ENCODE measurements at regions not wholly inside any gene's neighbourhood (a gene's known extent, or its start where the extent isn't known, plus 50 kb on each side); places are given as distances from the start of the nearest gene placed in this dataset.

DNA sequence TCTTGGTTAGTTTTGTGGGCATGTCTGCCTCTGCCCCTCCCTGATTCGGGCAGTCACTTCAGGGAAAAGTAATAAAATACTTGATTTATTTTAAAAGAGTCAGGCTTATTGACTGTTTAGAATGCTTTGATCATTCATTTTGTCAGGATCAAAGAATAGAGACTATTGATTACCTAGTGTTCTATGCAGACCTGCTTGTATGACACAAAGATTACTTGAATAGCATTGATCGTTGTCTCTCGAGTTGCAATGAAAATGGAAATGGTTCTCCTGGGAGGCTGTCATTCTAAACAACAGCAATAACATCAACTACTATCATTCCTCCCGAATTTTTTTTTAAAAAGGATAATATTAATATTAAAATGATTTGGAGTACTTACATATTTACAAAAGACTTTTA, 133.2 kb upstream of the DMAC1 start:
- no peak for FAIRE-seq
- no peaks in the 10 kb centered on the region for H3K27me3 ChIP-seq (ENCODE audit: control insufficient read depth, insufficient read depth, low read length)
- no peak for TF ChIP-seq CTCF (IDR thresholded peaks at IDR 0.05; ENCODE audit: insufficient read depth, low read length, severe bottlenecking)
- H3K4me3 ChIP-seq (ENCODE audit: low read depth, low read length) = no peak overlapping the region
- no peak for DNase-seq (ENCODE audit: low read depth)
- H3K36me3 ChIP-seq (ENCODE audit: control insufficient read depth, insufficient read depth, low read length) = no peaks in the 10 kb centered on the region

DNA sequence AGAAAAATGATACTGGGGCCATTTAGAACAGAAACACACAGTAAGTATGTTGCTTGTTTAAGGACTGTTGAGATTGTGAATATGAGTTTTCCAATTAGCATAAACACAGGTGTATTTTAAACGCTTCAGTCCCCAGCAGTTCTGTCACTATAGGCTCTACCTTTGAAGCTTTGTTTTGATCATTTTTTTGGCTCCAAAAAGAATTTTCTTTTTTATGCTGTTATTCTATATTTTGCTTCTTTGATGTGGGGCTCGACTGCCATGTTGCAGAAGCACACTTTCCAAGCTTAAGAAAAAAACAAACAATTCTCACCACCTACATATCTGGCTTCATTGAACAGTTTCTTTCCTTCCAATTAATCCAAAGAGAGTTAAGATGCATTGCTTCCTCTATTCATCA, 131.0 kb upstream of the DMAC1 start:
- FAIRE-seq = no peak

DNA sequence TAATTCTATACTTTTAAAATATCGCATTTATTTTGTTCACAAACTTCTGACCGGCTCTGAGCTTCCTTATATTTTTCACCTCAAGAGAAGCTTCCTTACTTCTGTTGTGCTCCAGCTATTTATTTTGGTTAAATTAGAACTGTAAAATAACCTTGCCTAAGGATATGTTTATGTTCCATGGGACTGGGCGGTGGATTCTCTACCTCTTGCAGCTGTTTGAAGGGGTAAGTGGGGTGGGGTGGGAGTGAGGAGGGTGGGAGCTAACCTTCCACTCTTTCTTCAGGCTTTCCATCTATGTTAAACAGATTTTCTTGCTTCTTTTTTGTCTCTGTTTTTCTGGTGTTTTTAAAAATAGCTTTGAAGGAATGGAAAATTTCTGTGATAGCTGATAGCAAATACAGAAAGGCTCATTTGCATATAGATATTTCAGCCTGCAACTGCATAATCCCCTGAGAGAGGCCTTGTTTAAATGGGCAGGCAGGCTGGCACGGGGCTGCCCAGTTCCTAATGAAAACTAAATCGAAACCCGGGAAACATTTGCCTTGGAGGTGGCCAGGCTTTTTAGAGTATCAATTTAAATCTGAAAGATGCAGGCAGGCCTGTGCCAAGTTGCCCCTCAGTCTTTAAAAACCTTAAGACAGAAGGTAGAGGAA, 122.1 kb upstream of the DMAC1 start:
- TF ChIP-seq CTCF (IDR thresholded peaks at IDR 0.05; ENCODE audit: insufficient read depth, low read length, severe bottlenecking) = no peak
- Histone ChIP-seq H3K27me3 (ENCODE audit: control insufficient read depth, insufficient read depth, low read length) (no peaks in the 10 kb centered on the region), H3K36me3 (ENCODE audit: control insufficient read depth, insufficient read depth, low read length) (no peaks in the 10 kb centered on the region), H3K4me3 (ENCODE audit: low read depth, low read length) (no peak overlapping the region)
- DNase-seq (ENCODE audit: low read depth) (no peak), FAIRE-seq (no peak)

More for the DNA sequence above, 131.0 kb upstream of the DMAC1 start:
- H3K27me3 ChIP-seq (ENCODE audit: control insufficient read depth, insufficient read depth, low read length) = no peaks in the 10 kb centered on the region
- H3K36me3 ChIP-seq (ENCODE audit: control insufficient read depth, insufficient read depth, low read length) = no peaks in the 10 kb centered on the region
- no peak overlapping the region for H3K4me3 ChIP-seq (ENCODE audit: low read depth, low read length)
- no peak for DNase-seq (ENCODE audit: low read depth)
- no peak for TF ChIP-seq CTCF (IDR thresholded peaks at IDR 0.05; ENCODE audit: insufficient read depth, low read length, severe bottlenecking)

- FAIRE-seq = no peak
- Histone ChIP-seq H3K27me3 (ENCODE audit: control insufficient read depth, insufficient read depth, low read length) (no peaks in the 10 kb centered on the region), H3K36me3 (ENCODE audit: control insufficient read depth, insufficient read depth, low read length) (no peaks in the 10 kb centered on the region), H3K4me3 (ENCODE audit: low read depth, low read length) (no peak overlapping the region)
- DNase-seq (ENCODE audit: low read depth) = no peak
- no peak for TF ChIP-seq CTCF (IDR thresholded peaks at IDR 0.05; ENCODE audit: insufficient read depth, low read length, severe bottlenecking)
These were observed 112.5 kb upstream of the DMAC1 start for GRCh38 chr9:7912037-7912535.

DNA sequence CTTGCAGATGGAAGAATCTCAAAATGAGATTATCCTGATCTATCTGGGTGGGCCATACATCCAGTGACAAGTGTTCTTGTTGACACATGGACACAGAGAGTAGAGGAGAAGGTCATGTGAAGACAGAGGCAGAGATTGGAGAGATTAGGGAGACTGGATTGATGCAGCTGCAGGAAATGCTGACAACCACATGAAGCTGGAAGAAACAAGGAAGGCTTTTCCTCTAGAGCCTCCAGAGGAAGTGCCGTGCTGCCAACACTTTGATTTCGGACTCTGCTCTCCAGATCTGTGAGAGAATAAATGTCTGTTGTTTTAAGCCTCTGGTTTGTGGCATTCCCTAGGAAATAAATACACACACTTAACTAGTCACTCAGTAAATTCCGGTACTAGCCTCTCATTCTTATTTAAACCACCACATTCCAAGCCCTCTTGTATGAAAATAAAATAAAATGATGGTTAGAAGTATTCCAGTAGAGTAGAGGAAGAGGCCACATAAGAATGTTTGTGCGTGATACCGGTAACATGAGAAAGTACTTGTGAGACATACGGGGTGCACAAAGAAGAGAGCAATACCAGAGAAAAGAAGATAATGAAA, 110.9 kb upstream of the DMAC1 start:
- FAIRE-seq = no peak
- TF ChIP-seq CTCF (IDR thresholded peaks at IDR 0.05; ENCODE audit: insufficient read depth, low read length, severe bottlenecking) = no peak
- no peaks in the 10 kb centered on the region for H3K36me3 ChIP-seq (ENCODE audit: control insufficient read depth, insufficient read depth, low read length)
- no peaks in the 10 kb centered on the region for H3K27me3 ChIP-seq (ENCODE audit: control insufficient read depth, insufficient read depth, low read length)
- no peak for DNase-seq (ENCODE audit: low read depth)
- no peak overlapping the region for H3K4me3 ChIP-seq (ENCODE audit: low read depth, low read length)

Measured in bronchial epithelial cell (primary cell).